Frontal cortex (tissue), 3 donors: ENCODE measurements at regions not wholly inside any gene's neighbourhood (a gene's known extent, or its start where the extent isn't known, plus 50 kb on each side); places are given as distances from the start of the nearest gene placed in this dataset.
"Not testable (repeated sequence)": the region's sequence is repeated elsewhere in the genome, so short reads cannot be mapped to it uniquely, and the experiment has no call there.

Experiments used
- DNase-seq, 2 donors: peaks; one replicate each; pipeline ENCODE4 v3.0.0; 2012; ENCODE audit warnings: low spot score in 2 of 2
- FAIRE-seq: peaks from 2 replicates; lab custom pipeline; 2012; peaks lifted over from hg19 to GRCh38; lab: Jason Lieb, UNC
- donor health status: control.
- donor health status: control.
- donor health status: control.

DNA sequence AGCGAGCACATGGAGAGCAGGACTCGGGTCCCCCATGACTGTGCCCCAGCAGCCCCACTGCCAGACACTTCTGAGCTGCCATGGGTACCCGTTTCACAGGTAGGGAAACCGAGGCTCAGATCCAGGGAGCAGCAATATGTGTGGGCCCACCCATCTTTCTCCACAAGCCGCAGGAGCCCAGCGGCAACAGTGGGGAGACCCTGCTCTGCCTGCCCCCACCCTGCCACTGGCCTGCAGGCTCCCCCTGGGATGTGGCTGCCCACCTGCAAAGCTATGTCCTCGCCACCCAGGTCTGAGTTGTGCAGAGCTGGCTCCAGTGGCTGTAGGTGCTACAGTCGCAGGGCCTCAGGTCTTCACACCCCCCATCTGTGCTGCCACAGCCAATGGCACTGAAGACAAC is 50.6 kb upstream of the C1QTNF9B start:
- DNase-seq: no peak
- FAIRE-seq: no peak

DNA sequence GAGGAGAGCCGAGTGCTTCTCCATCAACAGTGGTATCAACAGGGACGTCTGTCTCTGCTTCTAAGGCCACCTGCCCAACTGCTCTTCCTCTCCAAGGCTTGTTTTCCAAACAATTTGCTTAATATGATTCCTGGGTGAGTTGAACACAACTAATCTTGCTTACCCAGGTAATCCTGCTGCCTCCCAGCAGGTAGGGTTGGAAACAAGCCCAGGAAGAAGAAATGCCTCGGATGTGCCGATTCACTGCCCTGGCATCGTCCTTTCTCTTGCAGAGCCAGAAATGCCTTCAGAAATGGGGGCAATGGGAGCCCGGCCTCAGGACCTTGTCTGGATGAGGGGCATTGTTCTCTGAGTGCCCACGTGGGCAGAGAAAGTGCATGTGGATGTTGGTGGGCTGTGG is 51.9 kb upstream of the C1QTNF9B start:
- DNase-seq (no peak), FAIRE-seq (no peak)

DNA sequence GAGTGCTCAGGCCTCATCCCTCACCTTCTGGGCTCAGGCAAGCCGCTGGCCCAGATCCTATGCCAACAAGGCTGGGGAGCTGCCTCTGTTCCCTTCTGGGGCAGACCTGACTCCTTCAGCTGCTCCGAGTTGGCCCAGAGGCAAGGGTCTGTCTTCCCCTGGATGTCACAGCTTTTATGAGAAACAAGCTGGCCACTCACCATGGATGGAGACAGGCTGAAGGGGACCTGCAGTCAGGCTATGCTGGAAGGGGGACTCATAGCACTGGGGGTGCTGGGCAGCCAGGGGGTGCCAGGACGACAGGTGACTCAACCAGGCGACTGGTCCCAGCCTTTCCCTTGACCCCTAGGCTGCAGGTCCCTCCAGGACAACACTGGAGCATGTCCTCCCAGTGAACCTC is 52.4 kb upstream of the C1QTNF9B start:
- FAIRE-seq: no peak
- no peak for DNase-seq

DNA sequence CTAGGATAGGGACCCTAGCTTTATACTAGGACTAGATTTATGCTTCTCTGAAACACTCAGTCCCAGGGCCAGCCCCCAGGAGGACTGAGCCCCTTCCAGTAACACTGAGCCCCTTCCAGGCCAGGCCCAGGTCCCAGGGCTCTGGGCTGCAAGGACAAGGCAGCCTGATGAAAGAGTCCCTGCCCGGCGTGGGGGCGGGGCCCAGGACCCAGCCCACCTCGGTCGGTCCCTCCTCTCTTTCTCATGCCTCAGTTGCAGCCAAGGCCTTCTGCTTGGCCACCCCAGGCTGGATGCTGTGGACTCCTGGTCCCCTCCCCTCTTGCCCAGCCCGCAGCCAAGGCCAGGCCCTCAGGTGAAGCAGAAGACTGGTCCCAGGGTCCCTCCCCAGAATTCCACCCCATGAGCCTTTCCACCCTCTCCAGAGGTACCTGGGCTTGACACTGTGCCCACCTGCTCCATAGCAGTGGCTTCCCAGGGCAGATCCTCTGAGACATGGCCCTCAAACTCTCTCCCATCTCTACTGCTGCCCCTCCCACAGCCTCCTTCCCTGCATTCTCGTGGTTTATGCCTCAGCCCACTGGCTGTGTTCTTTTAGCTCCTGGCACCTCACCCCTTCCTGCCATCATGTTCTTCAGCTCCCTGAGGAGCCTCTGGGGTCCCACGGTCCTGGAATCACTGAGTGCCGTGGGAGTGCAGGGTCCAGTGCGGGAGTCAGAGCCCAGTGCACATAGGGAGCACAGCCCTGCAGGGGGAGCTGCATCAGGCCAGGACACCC is 53.6 kb upstream of the C1QTNF9B start:
- FAIRE-seq (no peak), DNase-seq (no peak)

DNA sequence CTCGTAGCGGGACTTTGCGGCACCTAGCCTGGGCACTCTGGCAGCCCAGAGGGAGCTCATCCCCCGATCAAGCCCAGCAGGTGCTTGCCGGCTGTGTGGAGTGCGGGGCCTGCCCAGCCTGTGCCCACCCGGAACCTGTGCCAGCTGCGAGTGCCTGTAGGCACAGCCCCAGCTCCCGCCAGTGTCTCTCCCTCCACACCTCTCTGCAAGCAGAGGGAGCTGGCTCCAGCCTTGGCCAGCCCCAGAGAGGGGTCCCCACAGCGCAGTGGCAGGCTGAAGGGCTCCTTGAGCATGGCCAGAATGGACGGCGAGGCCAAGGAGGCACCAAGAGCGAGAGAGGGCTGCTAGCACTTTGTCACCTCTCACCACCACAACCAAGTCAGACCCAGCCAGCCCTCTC is 55.5 kb upstream of the C1QTNF9B start:
- FAIRE-seq (no peak), DNase-seq (no peak)

DNA sequence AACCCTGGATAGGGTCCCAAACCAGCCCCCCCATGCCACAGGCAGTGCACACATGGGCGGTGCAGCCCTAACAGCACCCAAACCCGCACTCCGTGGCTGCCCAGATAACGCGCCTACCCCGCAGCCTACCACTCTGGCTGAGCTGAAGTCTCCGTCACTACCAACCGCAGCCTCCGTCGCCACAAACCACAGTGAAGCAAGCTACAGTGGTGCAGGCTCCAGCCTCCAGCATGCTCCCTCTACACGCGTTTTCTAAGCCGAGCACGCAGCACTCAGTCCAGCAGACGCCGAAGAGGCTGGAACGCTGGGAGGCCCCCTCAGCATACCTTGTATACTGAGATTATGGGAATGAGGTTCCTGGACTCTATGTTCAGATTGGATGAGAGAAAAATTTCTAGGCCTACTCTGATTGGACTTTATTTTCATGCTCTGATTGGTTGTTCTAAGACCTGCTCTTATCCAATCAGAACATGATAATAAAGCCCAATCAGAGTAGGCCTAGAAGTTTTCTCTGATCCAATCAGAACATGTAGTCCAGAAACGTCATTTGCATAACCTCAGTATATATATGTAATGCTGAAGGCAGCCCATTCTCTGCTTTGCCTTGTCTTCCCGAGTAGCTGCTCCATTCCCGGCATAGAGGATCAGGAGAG is 56.7 kb upstream of the C1QTNF9B start:
- FAIRE-seq (no peak), DNase-seq (no peak)

DNA sequence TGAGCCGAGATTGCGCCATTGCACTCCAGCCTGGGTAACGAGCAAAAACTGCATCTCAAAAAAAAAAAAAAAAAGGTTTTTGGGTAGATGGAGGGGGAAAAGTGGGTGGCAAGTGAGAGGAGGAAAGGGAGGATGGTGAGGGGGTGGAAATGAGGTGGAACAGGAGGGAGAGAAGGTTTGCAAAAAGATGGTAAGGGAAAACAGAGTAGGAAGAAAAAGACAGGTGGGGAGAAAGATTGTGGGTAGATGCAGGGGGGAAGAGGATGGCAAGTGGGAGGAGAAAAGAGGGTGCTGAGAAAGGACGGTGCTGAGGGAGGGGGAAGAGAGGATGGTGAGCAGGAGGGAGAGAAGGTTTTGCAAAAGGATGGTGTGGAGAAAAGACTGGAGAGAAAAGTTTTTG is 57.8 kb upstream of the C1QTNF9B start:
- DNase-seq: no peak
- no peak for FAIRE-seq

DNA sequence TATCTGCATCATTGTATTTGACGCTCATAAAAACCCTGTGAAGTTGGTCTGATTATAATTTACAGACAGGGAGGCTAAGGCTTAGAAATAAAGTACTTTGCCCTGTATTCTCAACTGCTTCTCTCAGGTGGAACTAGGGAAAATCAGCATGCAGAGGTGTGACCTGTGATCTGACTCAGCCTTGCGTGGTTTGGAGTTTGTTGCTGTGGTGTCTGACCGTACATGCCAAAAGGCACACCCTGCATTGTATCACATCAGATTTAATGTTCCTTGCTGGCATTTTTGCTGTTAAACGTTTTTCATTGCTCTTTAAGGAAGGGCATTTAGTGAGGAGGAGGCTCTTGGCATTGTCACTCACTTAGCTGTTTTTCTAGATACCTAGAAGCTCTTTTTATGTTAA is 58.8 kb upstream of the C1QTNF9B start:
- DNase-seq (no peak), FAIRE-seq (no peak)

DNA sequence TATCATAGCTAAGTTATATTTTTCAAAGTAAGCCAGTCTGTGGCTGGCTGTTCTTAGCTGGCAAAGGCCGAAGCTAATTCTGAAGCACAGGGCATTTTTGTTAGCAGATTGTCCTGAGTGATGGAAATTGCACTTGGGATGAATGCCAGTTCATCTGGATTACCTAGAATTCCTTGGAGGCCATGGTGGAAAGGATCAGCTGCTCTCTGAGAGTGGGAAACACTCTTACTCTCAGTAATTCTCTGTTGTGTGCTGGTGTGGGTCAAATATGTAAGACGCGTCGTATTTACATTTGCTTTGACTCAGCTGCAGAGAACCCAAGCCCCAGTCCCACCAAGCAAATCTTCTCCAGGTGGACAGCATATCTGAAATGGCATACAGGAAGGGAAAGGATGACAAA is 60.7 kb upstream of the C1QTNF9B start:
- FAIRE-seq (no peak), DNase-seq (no peak)

DNA sequence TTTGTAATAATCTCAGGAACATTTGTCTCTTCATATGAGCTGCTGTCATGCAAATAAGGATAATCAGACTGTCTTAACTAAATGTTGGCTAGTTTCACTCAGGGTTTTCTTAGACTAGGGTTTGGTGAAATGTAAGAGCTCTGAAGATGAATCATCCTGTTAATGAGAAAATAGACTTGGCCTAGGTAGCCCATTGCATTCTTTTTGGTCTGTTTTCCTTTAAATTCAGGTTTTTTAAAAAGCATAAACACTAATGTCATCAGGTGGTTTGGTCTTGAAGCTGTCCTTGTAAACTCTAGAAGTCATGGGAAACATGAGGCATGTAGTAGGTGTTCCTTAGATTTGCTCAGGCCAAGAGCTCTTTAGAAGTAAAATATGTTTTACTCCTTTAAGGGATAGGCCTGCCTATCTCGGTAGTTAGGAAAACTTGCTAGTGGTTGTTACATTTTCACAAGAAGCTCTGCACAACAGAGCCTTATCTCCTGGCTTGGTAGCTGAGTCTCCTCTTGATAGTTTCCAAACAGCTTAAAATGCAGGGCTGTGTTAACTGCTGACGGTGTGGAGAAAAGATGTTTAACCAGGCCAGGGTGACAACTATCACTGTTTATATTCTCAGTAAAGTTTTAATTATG is 62.0 kb upstream of the C1QTNF9B start:
- DNase-seq: no peak
- FAIRE-seq: no peak

DNA sequence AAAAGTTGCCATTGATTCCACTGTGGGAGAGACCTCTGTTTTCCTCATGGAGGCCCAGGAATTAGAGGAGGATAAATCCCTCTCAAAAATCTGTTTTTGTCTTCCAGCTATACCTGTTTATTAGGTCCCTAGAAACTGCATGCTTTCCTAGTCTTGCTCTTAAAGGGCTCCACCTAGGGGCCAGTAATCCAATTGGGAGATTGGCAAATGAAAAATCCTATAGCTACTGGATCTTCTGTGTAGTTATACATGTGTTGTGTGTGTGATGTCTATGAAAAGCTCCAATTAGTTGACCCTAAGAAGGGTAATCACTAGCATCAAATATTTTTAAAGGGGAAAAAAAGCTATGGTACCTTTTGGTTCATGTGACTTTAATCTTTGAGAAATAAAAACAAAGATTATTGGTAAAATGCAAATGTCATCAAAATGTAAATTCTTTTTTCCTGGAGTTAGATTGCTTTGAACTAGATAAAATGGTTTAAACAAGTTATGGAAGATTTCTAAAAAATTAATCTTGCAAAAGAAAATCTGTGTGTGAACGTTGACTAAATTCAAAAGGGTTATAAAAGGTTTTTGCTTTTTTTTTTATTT is 63.4 kb upstream of the C1QTNF9B start:
- FAIRE-seq: peak; percentile 13
- DNase-seq: no peak

DNA sequence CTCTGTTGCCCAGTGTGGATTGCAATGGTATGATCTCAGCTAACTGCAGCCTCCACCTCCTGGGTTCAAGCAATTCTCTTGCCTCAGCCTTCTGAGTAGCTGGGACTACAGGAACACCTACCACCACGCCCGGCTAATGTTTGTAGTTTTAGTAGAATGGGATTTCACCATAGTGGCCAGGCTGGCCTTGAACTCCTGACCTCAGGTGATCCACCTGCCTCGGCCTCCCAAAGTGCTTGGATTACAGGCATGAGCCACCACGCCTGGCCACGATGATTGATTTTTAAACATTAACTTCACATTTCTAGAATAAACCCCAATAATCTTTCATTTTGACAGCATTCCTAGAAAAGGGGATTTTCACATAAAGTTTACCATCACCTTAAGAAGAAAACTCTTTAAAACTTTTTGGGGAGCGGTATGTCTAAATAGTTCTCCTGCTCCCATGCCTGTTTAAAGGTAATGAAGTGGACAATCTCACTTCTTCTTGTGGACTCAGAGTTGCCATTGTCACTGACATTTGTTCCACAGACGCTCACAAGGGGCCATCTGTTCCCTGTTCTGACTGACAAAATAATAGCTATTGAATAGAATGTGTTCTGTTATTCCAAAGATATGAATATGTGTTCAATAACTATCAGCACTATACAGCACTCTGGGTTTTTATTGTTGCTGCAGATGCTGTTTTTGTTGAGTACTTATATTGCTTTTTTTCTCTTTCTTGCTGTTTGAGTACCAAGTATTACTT is 66.1 kb upstream of the C1QTNF9B start:
- FAIRE-seq (no peak), DNase-seq (no peak)

DNA sequence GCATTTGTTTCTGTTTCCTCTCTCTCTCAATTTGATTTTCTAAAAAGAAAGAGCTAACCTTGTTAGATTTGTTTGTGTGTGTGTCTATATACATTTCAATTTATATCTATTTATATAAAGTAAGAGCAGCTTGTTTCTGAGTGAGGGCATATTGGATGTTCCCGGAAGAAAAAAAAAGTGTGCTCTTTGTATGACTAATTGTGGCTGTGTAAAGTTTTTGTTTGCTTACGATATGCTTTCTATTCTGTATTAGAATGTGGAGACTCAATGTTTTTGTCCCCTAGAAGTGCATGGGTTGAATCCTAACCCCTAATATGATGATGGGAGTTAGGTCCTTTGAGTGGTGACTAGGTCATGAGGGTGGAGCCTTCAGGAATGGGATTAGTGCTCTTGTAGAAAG is 66.6 kb upstream of the C1QTNF9B start:
- FAIRE-seq (no peak), DNase-seq (no peak)

DNA sequence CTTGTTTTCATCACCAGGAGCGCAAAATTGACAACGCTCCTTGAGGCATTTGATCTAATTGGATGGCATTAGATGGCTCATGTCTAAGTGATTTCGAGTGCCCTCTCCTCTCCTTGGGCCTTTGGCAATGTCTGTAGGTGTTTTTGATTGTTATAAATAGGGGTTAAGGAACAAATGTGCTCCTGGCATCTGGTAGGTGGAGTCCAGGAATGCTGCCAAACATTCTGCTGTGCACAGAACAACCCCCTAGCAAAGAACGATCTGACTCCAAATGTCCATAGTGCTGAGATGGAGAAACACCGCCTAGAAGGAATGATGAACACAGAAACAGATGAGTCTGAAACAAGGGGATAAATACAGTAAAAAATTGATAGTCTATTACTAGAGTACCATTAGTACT is 68.0 kb upstream of the C1QTNF9B start:
- FAIRE-seq (no peak), DNase-seq (no peak)

DNA sequence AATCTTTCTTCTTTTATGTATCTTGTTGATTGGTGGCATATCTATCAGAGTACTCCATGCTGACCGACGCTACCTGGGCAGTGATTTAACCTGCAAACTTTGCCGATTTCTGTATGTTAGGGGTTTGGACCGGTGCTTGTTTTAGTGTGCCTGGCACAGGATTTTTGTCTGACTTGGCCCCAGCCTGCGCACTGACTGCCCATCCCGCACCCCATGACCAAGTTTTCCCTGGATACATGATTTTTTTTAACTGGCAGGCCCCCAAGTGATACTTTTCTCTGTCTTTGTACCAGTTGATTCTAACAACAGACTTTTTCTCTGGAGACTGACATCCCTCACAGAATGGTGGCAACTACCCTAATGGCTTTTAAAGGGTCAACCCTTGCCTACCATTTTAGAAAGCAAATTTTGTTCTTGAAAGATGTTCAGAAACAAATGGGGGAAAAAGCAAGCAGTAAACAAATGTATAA is 69.0 kb upstream of the C1QTNF9B start:
- DNase-seq (no peak), FAIRE-seq (no peak)

DNA sequence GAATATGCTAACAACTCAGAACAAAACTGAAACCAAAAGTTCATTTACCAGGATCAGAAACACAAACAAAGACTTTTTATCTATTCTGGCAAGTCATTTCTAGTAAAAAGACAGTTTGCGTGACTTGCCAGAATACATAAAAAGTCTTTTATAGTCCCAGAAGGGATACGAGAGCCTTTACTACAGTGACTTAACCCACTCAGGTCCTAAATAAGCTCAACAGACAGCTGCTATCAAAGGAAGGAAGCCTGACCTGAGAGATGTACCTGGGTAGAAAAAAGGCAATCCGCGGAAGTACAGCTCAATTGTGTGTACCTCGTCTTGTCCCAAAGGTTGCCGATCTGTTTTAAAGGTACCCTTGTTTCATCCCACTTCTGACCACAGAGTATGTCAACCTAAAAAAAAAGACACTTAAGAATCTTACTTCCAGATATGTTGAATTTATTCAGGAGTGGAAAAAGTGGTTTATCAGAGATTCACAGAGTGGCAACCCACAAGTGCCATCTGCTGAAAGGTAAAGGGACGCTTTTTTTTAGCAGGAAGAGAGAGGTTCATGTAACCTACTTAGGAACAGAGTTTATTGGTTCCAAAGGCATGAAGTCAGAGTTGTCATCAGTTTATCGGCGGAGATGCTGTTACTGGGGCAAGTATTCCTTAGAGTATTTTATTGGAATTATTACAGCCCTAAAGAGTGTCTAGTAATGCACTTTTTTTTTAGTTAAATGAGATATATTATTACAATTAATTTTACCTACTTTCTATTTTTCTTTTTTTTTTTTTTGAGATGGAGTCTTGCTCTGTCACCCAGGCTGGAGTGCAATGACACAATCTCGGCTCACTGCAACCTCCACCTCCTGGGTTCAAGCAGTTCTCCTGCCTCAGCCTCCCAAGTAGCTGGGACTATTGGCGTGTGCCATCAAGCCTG is 69.7 kb upstream of the C1QTNF9B start:
- peak; percentile 49 for FAIRE-seq

DNA sequence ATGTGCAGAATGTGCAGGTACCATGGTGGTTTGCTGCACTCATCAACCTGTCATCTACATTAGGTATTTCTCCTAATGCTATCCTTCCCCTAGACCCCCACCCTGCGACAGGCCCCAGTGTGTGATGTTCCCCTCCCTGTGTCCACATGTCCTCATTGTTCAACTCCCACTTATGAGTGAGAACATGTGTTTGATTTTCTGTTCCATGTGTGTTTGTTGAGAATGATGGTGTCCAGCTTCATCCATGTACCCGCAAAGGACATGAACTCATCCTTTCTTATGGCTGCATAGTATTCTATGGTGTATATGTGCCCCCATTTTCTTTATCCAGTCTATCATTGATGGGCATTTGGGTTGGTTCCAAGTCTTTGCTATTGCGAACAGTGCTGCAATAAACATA is 70.5 kb upstream of the C1QTNF9B start:
- FAIRE-seq, DNase-seq: not testable (repeated sequence)

More for the DNA sequence above, 69.7 kb upstream of the C1QTNF9B start:
- DNase-seq: no peak

DNA sequence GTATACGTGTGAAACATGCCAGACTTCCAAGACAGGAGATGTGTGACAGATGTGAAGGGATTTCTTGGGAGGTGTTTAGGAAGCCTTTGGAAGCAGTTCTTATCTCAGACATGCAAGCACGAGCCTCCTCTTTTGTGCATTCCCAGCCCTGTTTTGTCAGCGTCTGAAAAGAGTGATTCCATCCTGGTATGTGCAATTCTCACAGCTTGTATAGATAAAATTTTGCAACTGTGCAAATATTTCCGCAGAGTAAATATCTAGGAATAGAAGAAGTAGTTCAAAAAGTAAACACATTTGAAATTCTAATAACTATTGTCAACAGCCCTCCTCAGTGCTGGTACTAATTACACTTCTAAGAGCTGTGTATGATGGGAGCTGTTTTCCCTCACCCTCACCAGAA is 72.3 kb upstream of the C1QTNF9B start:
- no peak for FAIRE-seq

More for the DNA sequence above, 72.3 kb upstream of the C1QTNF9B start:
- DNase-seq: no peak
